NCI-H2029 (cell line): ENCODE measurements at regions not wholly inside any gene's neighbourhood (a gene's known extent, or its start where the extent isn't known, plus 50 kb on each side); places are given as distances from the start of the nearest gene placed in this dataset.
"Not testable (repeated sequence)": the region's sequence is repeated elsewhere in the genome, so short reads cannot be mapped to it uniquely, and the experiment has no call there.

Experiments used
- DNase-seq: peaks from one replicate; lab custom pipeline; 2025; lab: John Stamatoyannopoulos, UW

DNA sequence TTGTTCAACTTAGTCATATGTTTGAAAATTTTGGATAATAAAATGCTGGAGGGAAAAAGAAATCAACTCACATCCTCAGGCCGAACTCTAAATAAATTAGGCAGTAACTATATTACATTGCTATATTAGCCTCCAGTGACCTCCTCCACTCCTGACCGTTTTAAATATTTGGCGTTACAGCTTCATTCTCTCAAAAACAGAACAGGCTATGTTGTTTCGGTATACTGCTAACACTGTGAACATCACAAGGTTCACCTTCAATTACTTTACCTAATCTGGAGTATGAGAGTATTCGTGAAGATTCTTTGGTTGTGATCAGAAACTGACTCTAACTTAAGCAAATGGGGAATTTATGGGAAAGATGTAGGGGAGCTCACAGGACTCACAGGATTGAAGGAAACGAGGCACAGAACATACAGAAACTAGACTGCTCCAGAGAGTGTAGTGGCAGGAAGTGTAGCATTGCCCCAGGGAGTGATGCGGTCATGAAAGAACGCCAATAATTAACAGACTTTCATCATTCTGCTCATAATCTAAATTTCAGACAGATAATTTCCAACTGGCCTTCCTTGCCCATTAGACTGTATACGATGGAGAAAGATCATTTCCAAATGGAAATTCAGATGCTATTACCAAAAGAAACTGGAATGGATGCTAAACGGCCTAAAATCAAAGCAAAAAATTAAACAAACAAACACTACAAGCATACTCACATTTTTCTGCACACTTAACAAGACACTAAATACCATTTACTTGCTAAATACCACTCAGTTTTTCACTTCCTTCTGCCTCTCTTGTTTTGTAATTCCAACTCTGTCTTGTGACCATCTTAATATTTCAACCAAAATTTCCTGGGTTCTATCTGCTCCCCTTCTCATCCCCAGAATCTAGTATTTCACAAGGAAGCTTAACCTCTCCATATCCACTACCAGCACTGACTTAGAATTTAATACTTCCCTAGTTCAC, 110.1 kb upstream of the LPAR1 start:
- no peak for DNase-seq

DNA sequence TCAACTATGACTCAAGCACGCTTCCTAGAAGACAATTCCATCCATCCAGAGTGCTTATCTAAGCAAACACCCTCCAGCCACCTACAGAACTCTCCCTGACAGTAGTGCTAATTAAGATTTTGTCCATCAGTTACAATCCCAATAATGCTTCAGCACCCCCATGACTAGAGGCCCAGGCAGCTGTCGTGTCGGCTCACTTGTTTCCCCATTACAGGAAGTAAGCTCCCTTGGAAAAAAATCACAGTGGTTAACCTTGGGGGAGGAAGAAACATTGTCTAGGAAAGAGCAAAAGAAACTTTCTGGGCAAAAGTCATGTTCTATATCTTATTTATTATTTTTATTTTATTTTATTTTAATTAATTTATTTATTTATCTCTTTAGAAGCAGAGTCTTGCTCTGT, 108.8 kb upstream of the LPAR1 start:
- DNase-seq = no peak

DNA sequence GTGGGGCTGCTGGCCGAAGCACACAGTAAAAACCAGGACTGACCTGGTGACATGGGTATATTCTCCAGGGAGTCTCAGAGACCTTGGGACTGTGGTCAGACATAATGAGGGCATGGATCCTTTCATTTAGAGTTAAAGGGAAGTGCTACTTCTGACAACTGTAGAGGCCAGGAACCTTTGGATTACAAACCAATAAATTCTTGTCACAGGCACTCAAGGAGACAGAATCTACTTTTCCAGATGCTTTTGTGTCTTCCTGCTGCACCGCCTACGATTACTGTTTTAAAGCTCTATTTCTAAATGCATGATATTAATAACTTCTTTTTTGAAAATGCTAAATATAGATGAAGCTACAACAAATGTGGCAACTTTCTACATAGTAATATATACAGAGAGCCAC, 106.5 kb upstream of the LPAR1 start:
- no peak for DNase-seq

DNA sequence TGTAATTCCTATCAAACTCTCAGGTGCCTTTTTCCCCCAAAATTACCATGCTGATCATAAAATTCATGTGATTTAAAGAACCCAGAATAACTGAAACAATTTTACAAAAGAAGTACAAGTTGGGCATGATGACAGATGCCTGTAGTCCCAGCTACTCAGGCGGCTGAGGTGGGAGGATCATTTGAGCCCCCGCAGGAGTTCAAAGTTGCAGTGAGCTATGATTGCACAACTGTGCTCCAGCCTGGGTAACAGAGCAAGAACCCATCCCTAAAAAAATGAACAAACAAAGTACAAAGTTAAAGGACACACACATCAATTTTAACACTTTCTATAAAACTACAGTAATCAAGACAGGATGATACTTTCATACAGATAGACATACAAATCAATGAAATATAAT, 97.9 kb upstream of the LPAR1 start:
- no peak for DNase-seq

DNA sequence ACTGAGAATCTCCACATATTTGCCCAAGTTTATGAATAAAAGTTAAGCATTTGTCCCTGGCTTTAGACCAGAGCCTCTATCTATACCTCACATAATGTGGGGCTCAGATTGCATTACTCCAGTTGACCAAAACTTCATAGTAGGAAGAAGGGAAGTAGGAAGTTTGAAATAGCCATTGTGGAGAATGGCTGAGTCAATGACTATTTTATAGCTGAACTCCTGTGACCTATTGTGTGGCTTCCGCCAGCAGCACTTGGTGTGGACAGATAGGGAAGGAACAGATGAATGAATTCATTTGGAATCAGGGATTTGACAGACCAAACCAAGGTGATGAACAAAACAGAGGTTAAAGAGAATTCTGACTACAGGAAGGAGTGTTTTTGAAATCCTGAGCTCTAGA, 92.9 kb upstream of the LPAR1 start:
- no peak for DNase-seq

DNA sequence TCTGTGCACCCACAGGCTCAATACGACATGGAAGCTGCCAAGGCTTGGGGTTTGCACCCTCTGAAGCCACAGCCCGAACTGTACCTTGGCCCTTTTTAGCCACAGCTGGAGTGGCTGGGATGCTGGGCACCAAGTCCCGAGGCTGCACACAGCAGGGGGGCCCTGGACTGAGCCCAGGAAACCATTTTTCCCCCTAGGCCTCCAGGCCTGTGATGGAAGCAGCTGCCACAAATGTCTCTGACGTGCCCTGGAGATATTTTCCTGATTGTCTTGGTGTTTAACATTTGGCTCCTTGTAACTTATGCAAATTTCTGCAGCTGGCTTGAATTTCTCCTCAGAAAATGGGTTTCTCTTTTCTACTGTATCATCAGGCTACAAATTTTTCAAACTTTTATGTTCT, 82.3 kb upstream of the LPAR1 start:
- no peak for DNase-seq

DNA sequence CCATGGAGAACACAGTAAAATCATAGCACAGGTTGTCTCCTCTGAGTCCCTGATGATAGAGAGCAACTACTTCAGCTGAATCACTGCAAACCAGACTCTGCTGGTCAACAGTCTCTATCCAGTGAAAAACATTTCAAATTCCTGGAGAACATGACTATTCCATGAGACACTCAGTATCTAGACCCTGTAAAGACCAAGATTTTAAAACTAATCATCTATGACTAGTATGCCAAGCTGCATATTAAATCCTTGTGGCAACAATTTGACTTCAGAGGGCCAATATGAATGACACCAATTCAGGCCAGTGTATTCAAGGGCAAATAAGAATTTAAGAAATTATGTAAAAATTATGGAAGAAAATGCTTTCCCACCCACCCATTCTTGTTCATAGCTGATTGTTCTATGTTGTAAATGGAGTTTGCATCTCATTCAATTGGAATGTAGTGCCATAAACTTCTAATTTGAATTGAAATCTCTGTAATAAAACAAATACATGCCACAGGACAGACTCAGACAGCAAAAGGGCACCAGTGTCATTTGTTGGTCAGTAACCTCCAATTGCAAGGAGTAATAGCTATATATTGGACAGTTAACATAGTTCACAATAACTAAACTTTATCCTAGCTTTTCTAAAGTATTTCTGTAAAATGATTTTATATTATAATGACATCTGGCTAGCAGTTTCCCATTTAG, 80.1 kb upstream of the LPAR1 start:
- DNase-seq = no peak

DNA sequence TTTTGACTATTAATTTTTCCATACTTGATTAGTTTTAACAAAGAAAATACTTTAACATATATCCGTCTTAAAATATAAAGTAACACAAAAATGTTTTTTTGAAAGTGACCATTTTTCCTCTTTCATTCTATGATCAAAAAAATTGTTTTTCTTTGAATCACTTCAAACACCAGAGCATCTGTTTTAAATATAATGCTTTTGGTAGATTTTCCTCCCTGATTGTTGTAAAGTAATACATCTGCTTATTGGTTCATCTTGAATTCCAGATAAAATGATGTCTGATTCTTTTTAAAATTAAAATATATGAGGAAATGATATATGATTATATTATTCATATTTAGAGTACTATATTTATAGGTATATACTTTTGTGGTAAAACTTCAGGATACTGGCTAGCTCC, 76.2 kb upstream of the LPAR1 start:
- DNase-seq = no peak

DNA sequence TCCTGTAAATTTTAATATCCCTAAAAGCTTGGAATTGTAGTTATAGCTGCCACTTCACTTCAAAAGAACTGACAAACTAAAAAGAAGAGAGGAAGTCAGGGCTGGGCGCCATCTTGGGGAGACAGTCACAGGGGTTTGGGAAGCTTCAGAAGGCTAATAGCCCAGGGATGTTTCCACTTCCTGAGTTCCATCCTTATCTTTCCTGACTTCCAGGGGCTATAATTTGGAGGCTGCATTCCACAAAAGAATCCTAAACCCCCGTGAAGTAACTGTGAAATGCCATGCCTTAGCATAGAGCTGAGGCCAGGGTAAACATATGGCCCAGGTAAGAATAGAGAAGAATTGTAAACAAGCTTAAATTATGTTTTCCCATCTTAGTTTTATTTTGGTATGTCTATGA, 75.4 kb upstream of the LPAR1 start:
- DNase-seq = no peak

DNA sequence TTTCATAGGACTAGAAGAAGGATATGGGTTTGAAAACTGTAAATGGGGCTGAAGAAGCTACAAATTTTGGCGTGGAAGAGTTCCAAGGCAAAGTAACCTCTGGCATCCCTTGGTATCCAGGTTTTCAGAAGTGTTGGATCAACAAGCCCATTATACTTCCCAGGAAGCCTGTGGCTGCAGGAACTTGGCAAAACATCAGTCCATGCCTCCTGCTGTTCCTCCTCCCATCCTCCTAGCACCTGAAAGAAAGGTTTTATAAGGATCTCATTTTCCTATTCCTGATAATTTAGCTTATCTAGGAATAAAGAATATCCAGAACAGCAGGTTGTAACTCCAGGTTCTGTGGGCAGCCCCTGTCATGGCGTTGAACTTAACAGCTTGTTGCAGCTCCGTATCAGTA, 72.5 kb upstream of the LPAR1 start:
- no peak for DNase-seq

DNA sequence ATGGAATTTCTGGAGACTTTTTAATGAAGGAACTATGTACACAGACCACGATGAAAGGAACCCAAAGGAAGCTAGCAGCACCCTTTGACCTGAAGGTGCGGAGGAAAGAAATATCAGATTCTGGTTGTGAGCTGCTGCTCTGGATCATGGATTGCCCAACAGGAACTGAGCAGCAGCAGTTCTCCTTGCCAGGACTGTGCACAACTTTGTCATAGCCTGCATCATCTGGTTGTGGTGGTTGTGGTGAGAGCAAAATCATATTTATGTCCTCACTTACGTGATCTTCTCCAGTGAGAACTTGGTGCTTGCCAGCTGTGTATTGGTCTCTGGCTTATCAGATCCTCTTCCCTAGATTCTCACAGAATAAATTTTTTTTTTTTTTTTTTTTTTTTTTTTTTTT, 70.7 kb upstream of the LPAR1 start:
- no peak for DNase-seq

DNA sequence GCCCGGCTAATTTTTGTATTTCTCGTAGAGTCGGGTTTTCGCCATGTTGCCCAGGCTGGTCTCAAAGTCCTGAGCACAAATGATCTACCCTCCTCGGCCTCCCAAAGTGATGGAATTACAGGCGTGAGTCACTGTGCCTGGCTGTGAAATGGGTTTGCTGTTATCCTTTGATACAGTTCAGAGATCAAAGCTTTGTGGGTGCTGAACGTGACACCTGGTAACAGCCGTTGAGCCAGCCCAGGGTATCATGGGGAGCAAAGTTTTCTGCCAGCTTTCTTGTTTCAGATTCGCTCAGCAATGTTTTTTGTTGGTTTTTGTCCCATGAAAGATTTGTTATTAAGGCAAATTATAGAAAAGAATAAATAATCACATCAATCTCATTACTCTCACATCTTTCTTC, 68.9 kb upstream of the LPAR1 start:
- DNase-seq = no peak

DNA sequence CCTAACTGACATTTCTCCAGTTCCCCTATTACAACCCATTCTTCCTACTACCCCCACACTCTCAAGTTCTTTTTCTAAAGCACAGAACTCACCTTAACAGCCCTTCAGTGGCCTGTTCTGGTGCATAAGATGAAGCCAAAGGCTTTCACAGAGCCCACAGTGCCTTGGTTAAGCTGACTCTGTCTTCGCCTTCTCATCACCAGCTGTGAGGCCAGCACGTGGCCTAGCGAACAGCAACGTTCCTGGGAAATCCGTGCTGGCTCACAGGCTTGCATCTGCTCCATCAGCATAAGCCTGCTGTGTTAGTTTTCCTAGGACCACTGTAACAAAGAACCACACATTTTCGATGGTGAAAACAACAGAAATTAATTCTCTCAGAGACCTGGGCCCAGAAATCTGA, 67.9 kb upstream of the LPAR1 start:
- no peak for DNase-seq

DNA sequence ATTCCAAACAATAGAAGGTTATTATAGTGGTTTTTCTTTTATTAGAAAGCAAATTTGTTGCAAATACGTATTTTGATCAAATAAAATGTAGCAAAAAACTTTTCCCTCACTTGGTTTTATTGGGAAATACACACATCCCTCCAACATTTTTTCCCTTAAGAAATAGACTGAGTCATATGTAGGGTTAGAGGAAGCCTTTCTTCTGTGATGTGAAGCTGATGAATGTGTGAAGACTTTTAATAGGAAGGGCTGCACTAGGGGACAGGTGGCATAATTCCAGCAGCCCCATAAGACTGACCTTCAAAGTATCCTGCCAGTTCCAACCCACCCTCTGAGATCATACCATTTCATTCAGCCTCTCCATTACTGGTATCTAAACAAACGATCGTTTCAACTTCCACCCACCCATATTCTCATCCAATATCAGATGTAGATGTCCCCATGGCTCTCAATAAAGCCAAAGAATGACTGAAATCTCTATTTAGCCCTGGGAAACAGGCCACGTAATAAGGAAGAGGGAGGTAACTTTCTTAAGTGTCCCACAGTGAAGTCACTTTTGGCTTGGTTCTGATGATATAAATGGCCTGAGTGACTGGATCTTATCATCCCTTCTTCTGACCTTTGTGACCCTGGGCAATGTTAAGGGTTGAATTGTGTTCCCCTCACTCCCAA, 64.7 kb upstream of the LPAR1 start:
- DNase-seq = no peak

DNA sequence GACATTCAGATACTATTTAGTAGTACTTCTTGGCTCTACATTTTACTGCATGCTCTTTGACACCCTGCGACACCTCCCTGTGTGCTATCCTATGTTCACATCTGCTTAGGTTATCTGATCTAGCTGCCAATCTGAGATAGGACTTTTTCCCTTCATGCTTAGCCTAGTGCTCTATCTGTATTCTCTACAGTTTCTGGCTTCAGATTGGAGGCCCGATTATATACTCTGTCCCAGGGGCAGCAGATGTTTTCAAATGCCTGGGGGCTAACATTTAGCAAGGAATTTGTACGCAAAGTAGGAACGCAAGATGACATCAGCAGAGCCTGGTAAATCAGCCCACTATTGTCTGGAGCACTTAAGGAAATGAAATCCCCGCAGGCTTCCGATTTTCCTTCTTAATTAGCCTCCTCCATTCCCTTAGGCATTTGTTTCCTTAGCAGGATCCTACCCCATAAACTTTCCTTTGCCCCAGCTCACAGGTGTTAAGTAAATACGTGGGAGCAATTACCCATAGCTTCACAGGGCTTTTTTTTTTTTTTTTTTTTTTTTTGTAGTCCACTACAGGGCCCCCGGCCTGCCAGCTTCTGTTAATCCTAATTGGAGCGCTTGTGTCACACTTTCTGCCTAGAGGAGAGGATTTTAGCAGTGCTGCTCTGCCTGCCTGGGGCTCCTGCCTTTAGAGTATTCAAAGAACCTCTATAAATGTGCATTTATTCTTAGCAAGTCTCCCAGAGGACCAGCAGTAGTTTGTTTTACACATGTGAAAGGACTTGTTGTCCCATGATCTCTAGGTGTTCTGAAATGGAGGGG, 61.1 kb upstream of the LPAR1 start:
- no peak for DNase-seq

DNA sequence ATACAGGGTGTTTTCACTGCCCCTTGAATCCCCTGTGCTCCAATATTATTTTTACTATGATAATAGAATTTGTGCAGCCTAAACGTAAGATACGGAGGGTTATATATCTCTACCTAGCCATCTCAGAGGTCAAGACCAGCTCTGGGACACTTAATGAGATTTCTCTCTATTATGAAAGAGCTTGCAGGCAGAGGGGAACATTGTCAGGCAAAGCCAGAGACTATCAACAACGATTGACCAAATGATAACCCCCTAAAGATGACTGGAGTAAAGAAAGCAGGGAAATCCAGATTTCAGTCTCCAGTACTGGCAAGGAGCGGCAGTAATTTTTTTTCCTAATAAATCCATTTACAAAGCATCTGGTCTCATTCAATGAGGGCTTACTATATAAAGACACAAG, 59.8 kb upstream of the LPAR1 start:
- DNase-seq = no peak

DNA sequence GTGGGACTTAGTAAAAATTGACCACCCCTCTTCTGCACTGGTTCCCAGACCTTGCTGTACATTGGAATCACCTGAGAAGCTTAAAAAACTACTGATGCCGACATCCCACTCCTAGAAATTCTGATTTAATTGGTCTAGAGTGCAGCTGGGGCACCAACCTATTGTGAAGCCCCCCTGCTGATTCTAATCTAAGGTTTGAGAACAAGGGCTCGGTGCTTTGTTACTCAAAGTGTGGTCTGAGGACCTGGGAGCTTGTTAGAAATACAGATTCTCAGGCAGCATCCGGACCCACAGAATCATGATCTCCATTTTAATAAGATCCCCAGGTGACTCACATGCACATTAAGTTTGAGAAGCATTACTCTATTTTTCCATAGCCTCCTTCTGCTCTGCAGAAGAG, 57.8 kb upstream of the LPAR1 start:
- no peak for DNase-seq

DNA sequence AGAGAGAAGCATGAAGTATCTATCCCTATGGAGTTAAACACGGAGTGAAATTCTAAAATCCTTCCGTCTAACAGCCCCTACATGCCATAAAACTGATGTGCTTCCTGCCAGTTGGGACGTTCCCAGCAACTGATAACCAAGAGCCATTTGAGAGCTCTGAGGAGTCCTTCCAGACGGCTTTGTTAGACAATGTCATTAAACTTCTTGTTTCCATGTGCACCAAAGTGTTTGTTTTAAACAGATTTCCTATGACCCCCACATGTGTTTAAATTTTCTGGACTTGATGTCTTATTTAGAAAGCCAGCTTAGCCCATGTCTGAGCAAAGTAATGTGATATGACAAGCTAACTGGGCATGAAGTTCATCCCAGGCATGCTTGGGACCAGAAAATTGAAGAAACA, 57.2 kb upstream of the LPAR1 start:
- DNase-seq = no peak

DNA sequence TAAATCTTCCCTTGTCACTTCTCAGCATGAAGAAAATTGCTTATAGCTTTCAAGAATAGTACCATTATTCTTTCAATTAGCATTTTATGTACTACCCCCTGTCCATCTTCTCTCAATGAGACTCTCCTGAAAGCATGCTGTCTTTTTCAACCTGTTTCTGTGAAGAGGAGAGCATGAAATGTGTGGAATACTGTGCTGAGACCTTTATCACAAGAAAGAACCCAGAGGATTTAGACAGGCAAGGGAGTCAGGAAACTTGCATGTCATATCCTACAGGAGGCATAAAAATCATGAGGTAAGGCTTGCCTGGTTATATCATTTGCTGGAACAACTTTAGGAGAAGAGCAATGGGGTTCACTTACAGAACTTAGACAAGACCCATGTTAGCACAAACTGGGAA, 56.7 kb upstream of the LPAR1 start:
- DNase-seq = no peak

DNA sequence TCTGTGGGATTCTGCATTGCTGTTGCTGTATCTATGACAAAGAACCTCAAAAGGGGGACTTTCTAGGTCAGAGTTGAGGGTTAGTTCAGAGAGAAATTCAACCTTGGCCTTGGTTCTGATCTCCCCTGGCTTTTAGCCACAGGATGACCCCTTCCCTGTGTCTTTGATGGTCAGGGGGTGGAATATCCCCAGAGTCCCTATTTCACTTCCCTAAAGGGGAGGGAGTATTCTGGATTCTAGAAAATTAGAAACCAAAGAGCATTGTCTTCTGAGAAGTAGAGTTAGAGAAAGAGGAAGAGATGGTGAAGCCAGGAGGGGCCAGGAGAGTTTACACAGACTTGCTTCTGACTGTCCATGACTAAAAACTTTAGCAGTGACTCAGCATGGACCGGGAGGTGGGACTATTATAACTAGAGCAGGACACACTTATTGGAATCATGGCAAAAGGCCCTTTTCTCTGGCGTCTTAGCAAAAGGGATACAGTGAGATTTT, 56.2 kb upstream of the LPAR1 start:
- DNase-seq = no peak

DNA sequence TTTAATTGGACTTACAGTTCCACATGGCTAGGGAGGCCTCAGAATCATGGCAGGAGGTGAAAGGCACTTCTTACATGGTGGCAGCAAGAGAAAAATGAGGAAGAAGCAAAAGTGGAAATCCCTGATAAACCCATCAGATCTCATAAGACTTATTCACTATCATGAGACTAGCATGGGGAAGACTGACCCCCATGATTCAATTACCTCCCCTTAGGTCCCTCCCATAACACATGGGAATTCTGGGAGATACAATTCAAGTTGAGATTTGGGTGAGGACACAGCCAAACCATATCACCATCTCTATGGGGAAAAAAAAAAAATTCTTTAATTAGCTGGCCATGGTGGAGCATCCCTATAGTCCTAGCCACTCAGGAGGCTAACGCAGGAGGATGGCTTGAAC, 53.9 kb upstream of the LPAR1 start:
- not testable (repeated sequence) for DNase-seq
